ENCODE measurements at regions not wholly inside any gene's neighbourhood (a gene's known extent, or its start where the extent isn't known, plus 50 kb on each side); places are given as distances from the start of the nearest gene placed in this dataset.
"Not testable (repeated sequence)": the region's sequence is repeated elsewhere in the genome, so short reads cannot be mapped to it uniquely, and the experiment has no call there.

DNA sequence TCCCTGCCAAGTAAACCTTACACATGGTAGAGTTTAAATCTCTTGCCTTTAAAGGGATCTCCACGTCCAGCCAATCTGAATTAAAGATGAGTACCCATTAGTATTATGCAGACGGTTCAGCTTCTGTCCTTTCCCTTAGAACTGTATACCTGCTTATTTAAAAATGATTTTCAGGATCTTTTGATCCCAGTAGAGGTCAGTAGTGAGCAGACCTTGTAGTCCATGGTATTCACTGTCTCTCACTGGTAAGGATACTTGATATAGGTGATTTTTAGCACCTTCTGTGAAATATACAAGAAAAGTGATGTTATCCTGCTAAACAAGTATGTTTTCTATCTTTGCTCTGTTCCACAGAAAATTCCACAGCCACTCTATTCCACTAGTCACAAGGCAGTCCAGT lies 1211.6 kb upstream of the ADGRL4 start:
- DNase-seq, result peak; percentile 11

GRCh38 chr1:80217377-80217986 lies 1211.0 kb upstream of the ADGRL4 start:
- DNase-seq, result no peak

- no peak for DNase-seq
Observed at GRCh38 chr1:80214888-80215540, 1208.5 kb upstream of the ADGRL4 start.

- no peak for DNase-seq
Observed at GRCh38 chr1:80212948-80213347, 1206.4 kb upstream of the ADGRL4 start.

- DNase-seq, result no peak
Observed at GRCh38 chr1:80211691-80212380, 1205.3 kb upstream of the ADGRL4 start.

DNA sequence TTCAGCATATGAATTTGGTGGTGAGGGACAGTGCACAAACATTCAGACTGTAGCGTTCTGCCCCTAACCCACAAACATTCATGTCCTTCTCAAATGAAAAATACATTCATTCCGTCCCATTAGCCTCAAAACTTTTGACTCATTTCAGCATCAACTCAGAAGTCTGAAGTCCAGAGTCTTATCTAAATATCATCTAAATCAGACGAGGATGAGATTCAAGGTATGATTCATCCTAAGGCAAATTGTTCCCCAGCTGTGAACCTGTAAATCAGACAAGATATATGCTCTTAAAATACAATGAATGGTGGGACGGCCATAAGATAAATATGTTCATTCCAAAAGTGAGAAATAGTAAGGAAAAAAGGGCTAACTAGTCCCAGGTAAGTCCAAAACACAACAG lies 1195.6 kb upstream of the ADGRL4 start:
- DNase-seq, result no peak

- DNase-seq, result no peak
Observed at GRCh38 chr1:80194221-80194620, 1187.7 kb upstream of the ADGRL4 start.

GRCh38 chr1:80181418-80181817 lies 1174.9 kb upstream of the ADGRL4 start:
- DNase-seq, result no peak

- no peak for DNase-seq
Observed at GRCh38 chr1:80171631-80172030, 1165.1 kb upstream of the ADGRL4 start.

DNA sequence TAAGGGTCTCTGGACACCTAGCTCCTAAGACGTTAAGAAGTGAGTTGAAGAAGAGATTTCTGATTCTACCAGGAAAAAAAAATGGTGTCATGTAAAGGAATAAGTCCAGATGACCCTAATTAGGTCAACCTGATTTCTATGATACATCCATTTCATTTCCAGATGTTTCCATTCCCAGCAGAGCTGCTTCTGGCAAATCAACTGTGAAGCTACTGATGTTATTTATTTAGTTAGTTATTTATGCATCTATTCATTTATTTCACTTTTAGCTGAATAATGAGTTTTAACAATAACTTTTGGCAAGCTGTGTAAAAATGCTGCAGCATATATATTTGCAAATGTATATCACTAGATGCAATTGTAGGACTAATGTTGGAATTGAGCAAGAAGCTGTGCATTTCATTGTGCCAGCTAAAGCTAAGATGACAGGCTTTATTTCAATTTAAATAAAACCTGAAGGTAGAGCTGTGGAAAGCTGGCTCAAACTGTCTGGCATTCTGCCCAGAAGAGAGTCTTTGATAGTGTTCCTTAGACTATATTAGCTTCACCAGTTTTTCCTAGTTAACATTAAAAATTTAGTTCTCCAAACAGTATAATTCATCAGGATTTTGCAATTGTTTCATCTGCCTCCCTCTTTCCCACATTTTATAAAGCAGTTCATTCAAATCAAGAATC lies 1164.4 kb upstream of the ADGRL4 start:
- DNase-seq, result no peak

- DNase-seq, result no peak
Observed at GRCh38 chr1:80164150-80164549, 1157.6 kb upstream of the ADGRL4 start.

DNA sequence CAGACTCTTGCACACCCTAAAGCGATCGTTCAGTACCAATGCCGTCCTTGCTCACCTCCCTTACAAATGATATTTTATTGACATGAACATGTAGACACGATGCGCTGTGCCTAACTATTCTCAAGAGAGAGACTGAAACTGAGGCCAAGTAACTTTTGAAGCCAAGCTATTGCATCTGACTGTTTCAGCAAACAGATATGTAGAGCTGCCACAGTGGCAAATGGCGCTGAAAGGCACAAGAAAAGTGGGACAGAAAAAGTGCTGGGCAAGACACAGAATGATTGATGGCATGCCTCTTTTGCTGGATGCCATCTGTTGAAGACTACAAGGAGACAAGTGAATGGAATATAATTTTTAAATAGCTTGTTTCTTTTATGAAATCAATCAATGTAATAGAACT lies 1157.2 kb upstream of the ADGRL4 start:
- DNase-seq, result no peak

DNA sequence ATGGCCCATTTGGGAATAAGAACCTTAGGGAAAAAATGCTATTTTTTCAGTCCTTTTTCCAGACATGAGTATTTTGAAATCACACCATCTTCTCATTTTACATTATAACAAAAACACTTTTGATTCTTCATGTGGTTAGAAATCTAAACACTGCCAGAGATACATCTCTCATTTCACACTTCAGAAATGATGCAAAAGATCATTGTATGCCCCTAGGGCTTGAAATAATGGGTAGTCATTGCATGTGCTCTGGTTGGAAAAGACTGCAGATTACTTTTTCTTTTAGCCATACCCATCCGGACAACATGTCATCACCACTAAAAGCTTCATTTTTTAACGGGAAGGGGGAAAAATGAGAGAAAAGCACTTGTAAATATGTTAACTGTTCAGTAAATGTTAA lies 1152.2 kb upstream of the ADGRL4 start:
- DNase-seq, result no peak

GRCh38 chr1:80158266-80158665 lies 1151.7 kb upstream of the ADGRL4 start:
- DNase-seq, result no peak

DNA sequence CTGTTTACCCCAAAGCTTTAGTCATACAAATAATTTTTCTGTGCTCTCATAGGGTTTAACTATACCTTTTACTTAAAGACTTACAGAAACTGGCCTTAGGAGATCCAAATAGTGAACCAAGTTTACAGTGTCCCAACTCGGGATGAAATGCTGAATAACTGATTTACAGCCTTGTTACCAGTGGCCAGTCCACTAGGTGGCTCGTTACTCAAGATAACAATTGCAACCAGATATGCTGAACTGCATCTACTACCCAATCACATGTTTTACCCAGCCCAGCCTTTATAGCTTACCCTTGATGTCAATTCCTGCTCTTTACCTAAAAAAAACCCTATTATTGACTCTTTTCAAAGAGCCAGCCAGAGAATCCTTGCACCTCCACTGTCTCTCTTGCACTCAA lies 1148.8 kb upstream of the ADGRL4 start:
- no peak for DNase-seq

- DNase-seq, result no peak
Observed at GRCh38 chr1:80154176-80154575, 1147.6 kb upstream of the ADGRL4 start.

GRCh38 chr1:80153762-80154161 lies 1147.2 kb upstream of the ADGRL4 start:
- DNase-seq, result no peak

- DNase-seq, result no peak
Observed at GRCh38 chr1:80143361-80143760, 1136.8 kb upstream of the ADGRL4 start.

- DNase-seq, result not testable (repeated sequence)
Observed at GRCh38 chr1:80137946-80138602, 1131.5 kb upstream of the ADGRL4 start.

DNA sequence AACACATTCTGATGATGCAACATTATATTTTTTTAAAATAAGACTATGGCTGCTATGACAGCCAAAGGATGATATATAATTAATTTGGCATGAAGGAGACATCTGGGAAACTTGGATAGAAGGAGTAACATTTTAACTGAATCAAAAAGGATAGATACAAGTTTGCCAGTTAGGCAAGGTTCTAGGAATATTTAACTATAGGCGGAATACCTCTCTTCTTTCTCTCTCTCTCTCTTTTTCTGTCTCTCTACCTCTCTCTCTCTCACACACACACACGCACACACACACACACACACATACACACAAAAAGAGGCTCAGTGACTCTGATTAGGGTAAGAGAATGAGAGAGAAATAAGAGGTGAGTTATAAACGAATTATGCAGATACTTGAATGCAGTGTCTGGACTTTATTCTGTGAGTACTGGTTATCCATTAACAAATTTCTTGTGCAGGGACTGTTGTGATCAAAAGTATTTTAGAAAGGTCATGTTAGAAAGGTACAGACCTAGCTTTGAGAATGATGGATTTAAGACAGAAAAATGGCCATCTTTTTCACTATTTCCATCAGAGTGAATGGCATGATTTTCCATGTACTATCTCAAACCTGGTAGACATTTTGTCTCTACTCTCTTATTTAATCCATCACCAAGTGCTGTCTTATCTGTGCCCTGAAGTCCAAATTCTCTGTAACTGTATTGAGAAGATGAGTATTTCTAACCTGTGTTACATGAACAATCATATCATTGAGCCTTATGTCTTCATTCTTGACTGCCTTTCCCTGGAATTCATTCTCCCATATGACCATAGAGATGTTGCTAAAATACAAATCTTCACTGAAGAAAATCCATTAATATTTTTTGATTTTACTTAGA lies 1106.9 kb upstream of the ADGRL4 start:
- DNase-seq, result no peak

- DNase-seq, result no peak
Observed at GRCh38 chr1:80101159-80101558, 1094.6 kb upstream of the ADGRL4 start.

DNA sequence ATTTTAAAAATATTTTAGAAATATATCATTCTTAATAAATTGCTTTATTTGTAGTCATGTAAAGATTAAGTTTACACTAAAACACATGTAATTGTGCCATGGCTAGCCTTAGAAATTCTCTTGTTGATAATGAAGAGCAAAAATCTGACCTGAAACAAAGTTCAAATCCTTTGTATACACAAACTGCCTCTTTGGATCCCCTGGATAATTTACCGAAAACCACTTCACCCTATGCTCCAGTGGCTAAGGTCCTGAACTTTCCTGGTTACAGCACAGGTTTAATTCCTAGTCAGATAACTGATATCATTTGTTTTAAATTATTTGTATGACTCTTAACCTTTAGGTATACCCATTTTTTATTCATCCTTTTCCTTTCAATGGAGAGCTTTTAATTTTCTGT lies 1093.2 kb upstream of the ADGRL4 start:
- no peak for DNase-seq
